Mucosa of descending colon (tissue), 3 donors: ENCODE measurements at regions not wholly inside any gene's neighbourhood (a gene's known extent, or its start where the extent isn't known, plus 50 kb on each side); places are given as distances from the start of the nearest gene placed in this dataset.

Source experiments
- ATAC-seq: fragments of 200-7000 bp; cut with Tn5 transposase; one replicate; pipeline ENCODE4 v1.9.1; 2020; ENCODE audit warnings: mild to moderate bottlenecking, moderate library complexity
- DNase-seq, 3 donors: peaks; one replicate each; pipeline ENCODE4 v3.0.0-alpha.2; 2020
- H3K36me3 ChIP-seq: fragments of 200-600 bp; one replicate; pipeline ENCODE4 v1.8.0; 2021; ENCODE audit warnings: low read depth, mild to moderate bottlenecking
- H3K4me1 ChIP-seq: fragments of 200-600 bp; one replicate; pipeline ENCODE4 v1.8.0; 2021; ENCODE audit warnings: low read depth, mild to moderate bottlenecking
- H3K4me3 ChIP-seq: fragments of 200-600 bp; one replicate; pipeline ENCODE4 v1.8.0; 2021; ENCODE audit warnings: mild to moderate bottlenecking
- H3K9me3 ChIP-seq: fragments of 200-600 bp; one replicate; pipeline ENCODE4 v1.8.0; 2021; ENCODE audit warnings: mild to moderate bottlenecking
- CTCF ChIP-seq: fragments of 200-600 bp; IDR thresholded peaks from one replicate; pipeline ENCODE4 v1.8.0; 2022; ENCODE audit warnings: antibody characterized with exemption, mild to moderate bottlenecking
- intact Hi-C, 2 donors: fragments of 100-400 bp; cut with DNase I in 1 of 2; cut with micrococcal nuclease in 1 of 2; formaldehyde crosslinking; loops; one replicate each; pipeline versions ENCODE4 v1.11.0 to v1.11.1; 2022; cut with DNase I, micrococcal nuclease
- donor health status: DM: no; HTN: no; CAD: no; lungs with moderate emphysema.
- donor health status: DM: no; HTN: no; CAD: no.
- donor health status: DM: no; HTN: yes; CAD: no.

- no peak overlapping the region for H3K4me3 ChIP-seq
- DNase-seq (no peak), ATAC-seq (no peak)
- H3K36me3 ChIP-seq, result no peaks in the 10 kb centered on the region
- H3K9me3 ChIP-seq, result no peaks in the 10 kb centered on the region
- no peak for TF ChIP-seq CTCF
- intact Hi-C loops, result no loop called here
- H3K4me1 ChIP-seq, result no peaks in the 10 kb centered on the region
Observed at GRCh38 chr15:39285071-39285470, 295.8 kb upstream of the THBS1 start.

- intact Hi-C loops, result no loop called here
- Histone ChIP-seq H3K9me3 (no peaks in the 10 kb centered on the region), H3K4me3 (no peak overlapping the region), H3K4me1 (no peaks in the 10 kb centered on the region), H3K36me3 (no peaks in the 10 kb centered on the region)
- DNase-seq (no peak), ATAC-seq (no peak)
- no peak for TF ChIP-seq CTCF
Observed at GRCh38 chr15:39285663-39286062, 295.2 kb upstream of the THBS1 start.

GRCh38 chr15:39286706-39287105 lies 294.2 kb upstream of the THBS1 start:
- TF ChIP-seq CTCF, result no peak
- no peak for ATAC-seq
- no peaks in the 10 kb centered on the region for H3K4me1 ChIP-seq
- H3K9me3 ChIP-seq, result no peaks in the 10 kb centered on the region
- no peak overlapping the region for H3K4me3 ChIP-seq
- intact Hi-C loops, result no loop called here
- H3K36me3 ChIP-seq, result no peaks in the 10 kb centered on the region
- DNase-seq, result no peak

- no peak overlapping the region for H3K4me3 ChIP-seq
- no peak for TF ChIP-seq CTCF
- no peaks in the 10 kb centered on the region for H3K36me3 ChIP-seq
- no peaks in the 10 kb centered on the region for H3K4me1 ChIP-seq
- no peak for DNase-seq
- intact Hi-C loops, result no loop called here
- H3K9me3 ChIP-seq, result no peaks in the 10 kb centered on the region
- ATAC-seq, result no peak
Observed at GRCh38 chr15:39287322-39288195, 293.3 kb upstream of the THBS1 start.

- H3K4me1 ChIP-seq, result no peaks in the 10 kb centered on the region
- H3K4me3 ChIP-seq, result no peak overlapping the region
- no peak for ATAC-seq
- intact Hi-C loops, result no loop called here
- H3K9me3 ChIP-seq, result no peaks in the 10 kb centered on the region
- no peak for DNase-seq
- no peak for TF ChIP-seq CTCF
- no peaks in the 10 kb centered on the region for H3K36me3 ChIP-seq
Observed at GRCh38 chr15:39290711-39291435, 290.0 kb upstream of the THBS1 start.
